HG03139 (cell line): ENCODE measurements at regions not wholly inside any gene's neighbourhood (a gene's known extent, or its start where the extent isn't known, plus 50 kb on each side); places are given as distances from the start of the nearest gene placed in this dataset.

Experiments used
- ATAC-seq: cut with Tn5 transposase; IDR thresholded peaks from one replicate; pipeline ENCODE4 v1.9.1; 2021; ENCODE audit not compliant: unreplicated experiment

DNA sequence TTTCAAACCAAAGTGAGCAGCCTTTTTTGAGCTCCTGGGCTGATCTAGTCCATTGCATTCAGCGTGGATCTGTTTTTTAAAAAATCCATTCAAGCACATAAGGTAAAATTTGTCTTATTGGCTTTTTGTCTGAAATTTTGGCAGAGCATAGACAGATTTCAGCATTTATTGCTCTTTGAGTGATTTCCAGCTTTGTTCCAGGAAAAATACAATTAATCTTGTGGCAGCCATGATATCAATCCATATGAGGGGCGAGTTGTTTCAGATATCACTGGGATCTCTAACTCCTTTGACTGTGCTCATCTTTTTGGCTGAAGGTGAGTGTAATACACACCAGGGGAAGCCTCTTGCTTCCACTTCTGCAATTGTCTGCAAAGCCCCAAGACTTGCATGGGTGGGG, 523.9 kb downstream of the SLC4A3 start:
- no peak for ATAC-seq

- ATAC-seq = no peak
Measured at GRCh38 chr2:220152281-220152935, 525.0 kb downstream of the SLC4A3 start.

- no peak for ATAC-seq
Measured at GRCh38 chr2:220153118-220153517, 525.7 kb downstream of the SLC4A3 start.

DNA sequence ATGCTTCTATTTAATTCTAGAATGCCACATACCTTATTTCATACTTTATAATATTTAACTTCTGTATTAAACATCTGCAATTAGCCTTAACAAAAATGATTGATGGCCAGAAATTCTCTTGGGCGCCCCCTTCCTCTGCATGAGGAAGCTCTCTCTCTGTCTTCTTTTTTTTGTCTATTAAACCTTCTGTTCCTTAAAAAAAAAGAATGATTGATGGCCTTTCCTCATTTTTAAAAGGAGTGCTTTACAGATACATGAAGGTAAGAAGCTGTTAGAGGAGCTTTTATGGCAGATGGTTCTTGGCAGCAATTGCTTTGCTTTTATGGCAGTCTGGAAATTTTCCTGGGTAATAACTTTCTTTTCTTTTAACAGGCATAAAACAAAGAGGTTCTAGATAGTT, 526.9 kb downstream of the SLC4A3 start:
- ATAC-seq = no peak

DNA sequence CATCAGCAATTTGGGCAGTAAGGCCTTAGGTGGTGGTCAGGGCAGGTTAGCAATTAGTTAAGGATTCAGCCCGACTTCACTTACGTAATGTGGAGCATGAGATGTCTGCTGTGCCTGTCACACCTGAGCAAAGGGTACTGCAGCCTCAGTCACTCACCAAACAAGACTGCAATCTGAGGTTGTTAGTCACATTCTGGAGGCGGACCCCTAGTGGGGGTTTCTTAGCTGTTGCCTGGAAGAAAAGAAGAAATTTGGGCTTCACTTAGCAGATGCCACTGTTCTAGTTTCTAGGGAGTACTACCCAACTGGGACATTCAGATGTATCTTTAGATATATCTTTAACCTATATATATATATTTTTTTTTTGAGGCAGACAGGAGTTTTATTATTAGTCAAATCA, 529.9 kb downstream of the SLC4A3 start:
- no peak for ATAC-seq

GRCh38 chr2:220159738-220160137, 532.3 kb downstream of the SLC4A3 start:
- ATAC-seq = no peak

GRCh38 chr2:220162320-220162719, 534.9 kb downstream of the SLC4A3 start:
- no peak for ATAC-seq

- ATAC-seq = no peak
Measured at GRCh38 chr2:220163486-220163885, 536.1 kb downstream of the SLC4A3 start.

- no peak for ATAC-seq
Measured at GRCh38 chr2:220165401-220165800, 538.0 kb downstream of the SLC4A3 start.

DNA sequence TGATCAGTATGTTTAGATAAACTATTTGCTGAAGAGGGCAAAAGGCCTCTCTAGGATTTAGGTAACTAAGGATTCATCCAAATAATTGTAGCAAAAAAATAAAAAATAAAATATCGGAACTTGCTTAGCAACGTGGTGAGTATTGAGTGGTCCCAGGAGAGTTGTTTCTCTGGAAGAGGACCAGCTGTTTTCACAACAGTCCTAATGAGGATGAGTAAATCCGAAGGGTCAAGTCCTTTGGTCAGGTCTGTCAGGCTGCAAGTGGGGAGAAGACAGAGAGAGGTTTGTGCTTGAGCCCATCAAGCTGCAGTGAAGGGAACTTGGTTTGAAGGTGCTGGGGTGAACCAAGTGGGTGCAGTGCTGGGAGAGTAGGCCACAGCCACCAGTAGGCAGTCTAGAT, 539.2 kb downstream of the SLC4A3 start:
- ATAC-seq = no peak

- no peak for ATAC-seq
Measured at GRCh38 chr2:220167956-220168355, 540.5 kb downstream of the SLC4A3 start.

- no peak for ATAC-seq
Measured at GRCh38 chr2:220168891-220169546, 541.6 kb downstream of the SLC4A3 start.

GRCh38 chr2:220174826-220175225, 547.4 kb downstream of the SLC4A3 start:
- ATAC-seq = no peak

GRCh38 chr2:220175967-220176366, 548.5 kb downstream of the SLC4A3 start:
- no peak for ATAC-seq

- ATAC-seq = no peak
Measured at GRCh38 chr2:220178991-220179695, 551.7 kb downstream of the SLC4A3 start.

GRCh38 chr2:220181165-220181564, 553.7 kb downstream of the SLC4A3 start:
- ATAC-seq = no peak

DNA sequence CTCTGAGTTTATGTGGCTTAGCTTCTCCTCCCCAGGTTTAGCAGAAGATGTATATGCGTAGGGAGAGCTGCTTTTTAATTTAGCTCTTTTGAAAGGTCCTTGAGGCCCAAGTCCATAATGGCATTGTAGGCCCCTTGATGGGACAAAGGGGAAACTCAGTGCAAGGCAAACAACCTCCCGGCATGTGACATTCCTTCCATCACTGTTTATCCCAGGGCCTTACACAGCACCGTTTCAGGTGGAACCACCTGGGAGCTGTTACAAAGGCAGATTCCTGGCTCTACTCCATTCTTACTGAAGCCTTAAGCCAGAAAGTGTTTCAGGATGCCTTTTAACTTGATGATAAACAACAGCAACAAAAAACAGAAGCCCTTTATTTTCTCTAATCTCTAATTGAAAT, 555.4 kb downstream of the SLC4A3 start:
- ATAC-seq = no peak

DNA sequence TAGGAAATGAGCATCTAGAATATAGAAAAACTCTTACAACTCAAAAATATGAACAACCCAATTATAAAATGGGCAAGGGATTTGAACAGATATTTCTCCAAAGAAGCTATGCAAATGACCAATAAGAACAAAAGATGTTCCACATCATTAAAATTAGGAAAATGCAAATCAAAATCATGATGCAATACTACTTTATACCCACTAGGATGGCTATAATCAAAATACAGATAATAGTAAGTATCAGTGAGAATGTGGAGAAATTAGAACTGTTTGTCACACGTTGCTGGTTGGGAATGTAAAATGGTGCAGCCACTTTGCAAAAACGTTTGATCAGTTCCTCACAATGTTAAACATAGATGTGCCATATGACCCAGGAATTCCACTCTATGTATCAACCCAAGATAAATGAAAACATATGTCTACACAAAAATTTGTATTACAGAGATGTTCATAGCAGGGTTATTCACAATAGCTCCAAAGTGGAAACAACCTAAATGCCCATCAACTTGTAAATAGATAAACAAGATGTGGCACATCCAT, 558.4 kb downstream of the SLC4A3 start:
- ATAC-seq = no peak

DNA sequence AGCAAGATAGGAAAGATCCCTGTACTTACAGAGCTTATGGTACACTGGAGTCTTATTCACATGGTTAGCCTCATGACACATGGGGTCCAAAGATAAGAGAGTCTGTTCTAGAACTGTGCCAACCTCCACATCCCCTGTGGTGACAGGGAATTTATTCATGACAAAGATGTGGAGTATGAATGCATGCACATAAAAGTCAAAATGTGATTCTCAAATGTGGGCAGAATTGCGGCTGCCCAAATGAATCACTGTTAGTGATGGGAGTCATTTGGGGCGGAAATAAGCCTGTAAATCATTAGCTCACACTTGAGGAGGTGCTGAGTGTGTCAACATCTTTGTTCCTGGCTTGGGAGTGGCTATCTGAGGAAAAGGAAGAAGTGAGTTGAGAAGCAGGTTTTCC, 560.6 kb downstream of the SLC4A3 start:
- no peak for ATAC-seq

GRCh38 chr2:220191031-220191430, 563.6 kb downstream of the SLC4A3 start:
- ATAC-seq = no peak

- no peak for ATAC-seq
Measured at GRCh38 chr2:220191737-220192136, 564.3 kb downstream of the SLC4A3 start.
